OCI-LY1 (cell line): ENCODE measurements at regions not wholly inside any gene's neighbourhood (a gene's known extent, or its start where the extent isn't known, plus 50 kb on each side); places are given as distances from the start of the nearest gene placed in this dataset.

ENCODE experiments used
- H2AFZ ChIP-seq: fragments of 200-600 bp; sonication (generic), shearing (Covaris generic); 2 replicates; pipeline ENCODE4 v1.6.0; 2014; ENCODE audit warnings: antibody characterized with exemption, mild to moderate bottlenecking, low read length
- H3F3A ChIP-seq: fragments of 200-600 bp; sonication (generic), shearing (Covaris generic); 2 replicates; pipeline ENCODE4 v1.6.0; 2014; ENCODE audit warnings: mild to moderate bottlenecking, antibody characterized with exemption, low read length, moderate library complexity; ENCODE audit not compliant: insufficient read depth
- H3K27ac ChIP-seq: fragments of 200-600 bp; sonication (generic); 2 replicates; pipeline ENCODE4 v1.5.1; 2014; ENCODE audit warnings: low read length, mixed run types, mild to moderate bottlenecking, low read depth; ENCODE audit not compliant: poor library complexity, severe bottlenecking
- H3K27me3 ChIP-seq: fragments of 200-600 bp; sonication (generic); 2 replicates; pipeline ENCODE4 v1.6.0; 2014; ENCODE audit warnings: antibody characterized with exemption, mild to moderate bottlenecking, low read length, moderate library complexity; ENCODE audit not compliant: insufficient read depth
- H3K36me3 ChIP-seq: fragments of 200-600 bp; sonication (generic); 2 replicates; pipeline ENCODE4 v1.6.1; 2014; ENCODE audit warnings: mild to moderate bottlenecking, antibody characterized with exemption, low read length, moderate library complexity, mixed read lengths; ENCODE audit not compliant: insufficient read depth
- H3K4me1 ChIP-seq: fragments of 200-600 bp; sonication (generic); 2 replicates; pipeline ENCODE4 v1.5.1; 2014; ENCODE audit warnings: mild to moderate bottlenecking, low read length, moderate library complexity; ENCODE audit not compliant: insufficient read depth, severe bottlenecking
- H3K4me2 ChIP-seq: fragments of 200-600 bp; sonication (generic), shearing (Covaris generic); 2 replicates; pipeline ENCODE4 v1.6.1; 2014; ENCODE audit warnings: low read length
- H3K4me3 ChIP-seq: fragments of 200-600 bp; sonication (generic); 2 replicates; pipeline ENCODE4 v1.5.1; 2014; ENCODE audit warnings: low read length, low read depth, mild to moderate bottlenecking, mixed read lengths; ENCODE audit not compliant: poor library complexity, severe bottlenecking
- H3K79me2 ChIP-seq: fragments of 200-600 bp; shearing (Covaris generic); 2 replicates; pipeline ENCODE4 v1.6.1; 2016; ENCODE audit warnings: mixed run types, low read length, mixed read lengths; ENCODE audit not compliant: insufficient read depth
- H3K9ac ChIP-seq: fragments of 200-600 bp; sonication (generic), shearing (Covaris generic); 2 replicates; pipeline ENCODE4 v1.6.1; 2014; ENCODE audit warnings: mild to moderate bottlenecking, low read length, mixed read lengths
- H3K9me2 ChIP-seq: fragments of 200-600 bp; sonication (generic), shearing (Covaris generic); 2 replicates; pipeline ENCODE4 v1.6.1; 2014; ENCODE audit warnings: low read depth, mild to moderate bottlenecking, low read length, mixed read lengths
- H3K9me3 ChIP-seq: fragments of 200-600 bp; shearing (Covaris generic); 2 replicates; pipeline ENCODE4 v1.6.1; 2014; ENCODE audit warnings: low read length, mixed read lengths
- H4K20me1 ChIP-seq: fragments of 200-600 bp; sonication (generic), shearing (Covaris generic); 2 replicates; pipeline ENCODE4 v1.6.0; 2016; ENCODE audit warnings: mild to moderate bottlenecking, low read length; ENCODE audit not compliant: insufficient read depth
- CTCF ChIP-seq: fragments of 200-600 bp; sonication (generic), shearing (Covaris generic); IDR thresholded peaks from 2 replicates; pipeline ENCODE4 v1.5.1; 2017; ENCODE audit warnings: mild to moderate bottlenecking, antibody characterized with exemption, low read length, moderate library complexity, mixed read lengths
- EZH2 ChIP-seq: fragments of 200-600 bp; sonication (generic), shearing (Covaris generic); IDR thresholded peaks from 2 replicates; pipeline ENCODE4 v1.8.0; 2017; ENCODE audit warnings: borderline replicate concordance, mixed run types, mild to moderate bottlenecking, antibody characterized with exemption, low read length, moderate library complexity, mixed read lengths

- no peaks in the 10 kb centered on the region for H3K9me2 ChIP-seq
- H3K4me1 ChIP-seq = no peaks in the 10 kb centered on the region
- H3K79me2 ChIP-seq = no peaks in the 10 kb centered on the region
- H3K27ac ChIP-seq = no peak overlapping the region
- no peaks in the 10 kb centered on the region for H3K27me3 ChIP-seq
- H3K36me3 ChIP-seq = no peaks in the 10 kb centered on the region
- no peak overlapping the region for H3K4me3 ChIP-seq
- H3K9ac ChIP-seq = no peak overlapping the region
- no peaks in the 10 kb centered on the region for H3F3A ChIP-seq
- H4K20me1 ChIP-seq = no peaks in the 10 kb centered on the region
- no peaks in the 10 kb centered on the region for H3K9me3 ChIP-seq
- no peak overlapping the region for H2AFZ ChIP-seq
- H3K4me2 ChIP-seq = no peak overlapping the region
- TF ChIP-seq CTCF (no peak), EZH2 (no peak)
Measured at GRCh38 chr2:51469102-51469501, 437.2 kb upstream of the NRXN1 start.

DNA sequence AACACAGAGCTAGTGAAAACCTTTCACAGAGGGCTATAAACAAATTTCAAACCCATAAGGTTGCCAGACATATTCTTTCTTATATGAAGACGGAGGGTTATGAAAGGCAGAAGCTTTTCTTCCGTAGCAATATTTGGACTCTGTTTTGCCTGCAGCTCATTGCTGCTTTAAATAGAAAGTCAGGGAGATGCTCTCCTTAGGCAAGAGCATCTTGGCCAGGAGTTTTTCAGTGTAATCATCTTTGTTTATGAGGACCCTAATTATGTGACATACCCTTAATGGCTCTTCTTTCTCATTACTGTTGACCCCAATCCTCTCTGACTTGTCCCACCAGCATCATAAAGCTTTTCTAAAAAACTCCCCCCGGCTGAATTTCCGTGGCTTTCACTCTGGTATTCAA, 433.4 kb upstream of the NRXN1 start:
- Histone ChIP-seq H4K20me1 (no peaks in the 10 kb centered on the region), H3K9me3 (no peaks in the 10 kb centered on the region), H3K27me3 (no peaks in the 10 kb centered on the region), H3F3A (no peaks in the 10 kb centered on the region), H3K79me2 (no peaks in the 10 kb centered on the region), H3K4me3 (no peak overlapping the region), H2AFZ (no peak overlapping the region), H3K9ac (no peak overlapping the region), H3K9me2 (no peaks in the 10 kb centered on the region), H3K4me1 (no peaks in the 10 kb centered on the region), H3K36me3 (no peaks in the 10 kb centered on the region), H3K27ac (no peak overlapping the region), H3K4me2 (no peak overlapping the region)
- TF ChIP-seq EZH2 (no peak), CTCF (no peak)

GRCh38 chr2:51454177-51454576, 422.2 kb upstream of the NRXN1 start:
- no peaks in the 10 kb centered on the region for H3K9me3 ChIP-seq
- no peaks in the 10 kb centered on the region for H3F3A ChIP-seq
- H3K27ac ChIP-seq = no peak overlapping the region
- H3K4me3 ChIP-seq = no peak overlapping the region
- H2AFZ ChIP-seq = no peak overlapping the region
- no peaks in the 10 kb centered on the region for H3K27me3 ChIP-seq
- no peaks in the 10 kb centered on the region for H3K36me3 ChIP-seq
- H3K9ac ChIP-seq = no peak overlapping the region
- no peaks in the 10 kb centered on the region for H3K9me2 ChIP-seq
- H3K79me2 ChIP-seq = no peaks in the 10 kb centered on the region
- H3K4me1 ChIP-seq = no peaks in the 10 kb centered on the region
- H3K4me2 ChIP-seq = no peak overlapping the region
- H4K20me1 ChIP-seq = no peaks in the 10 kb centered on the region
- TF ChIP-seq EZH2 = no peak
- no peak for TF ChIP-seq CTCF
